H1 (cell line): ENCODE measurements at regions not wholly inside any gene's neighbourhood (a gene's known extent, or its start where the extent isn't known, plus 50 kb on each side); places are given as distances from the start of the nearest gene placed in this dataset.

Source experiments
- CTCF ChIA-PET: fragments of 300-600 bp; sonication (Branson Sonifier 250); formaldehyde crosslinking; loops from one replicate; lab custom pipeline; 2021; ENCODE audit not compliant: partially characterized antibody; lab: Charles Lee
- POLR2A ChIA-PET: fragments of 300-600 bp; sonication (Branson Sonifier 250); formaldehyde crosslinking; loops from one replicate; lab custom pipeline; 2021; ENCODE audit warnings: inconsistent platforms; ENCODE audit not compliant: partially characterized antibody; lab: Charles Lee
- DNase-seq, 2 experiments: peaks; one replicate each; pipeline versions ENCODE4 v3.0.0 to v3.0.0-alpha.2; 2010 to 2022; ENCODE audit warnings: low spot score in 2 of 2, low read depth in 1 of 2, mixed read lengths in 1 of 2
- FAIRE-seq: peaks from 2 replicates; lab custom pipeline; 2011; peaks lifted over from hg19 to GRCh38; lab: Jason Lieb, UNC
- H2AFZ ChIP-seq: 2 replicates; pipeline ENCODE4 v1.8.1; 2012; ENCODE audit warnings: low read length, inconsistent platforms
- H2AK5ac ChIP-seq: 2 replicates; pipeline ENCODE4 v1.6.1; 2013; ENCODE audit warnings: low read depth, low read length
- H2BK120ac ChIP-seq: replicated peaks from 2 replicates; pipeline ENCODE3; 2013; ENCODE audit warnings: low read depth, low read length, inconsistent platforms
- H2BK12ac ChIP-seq: 2 replicates; pipeline ENCODE4 v1.6.1; 2013; ENCODE audit warnings: low read depth, low read length
- H2BK15ac ChIP-seq: 2 replicates; pipeline ENCODE4 v1.6.1; 2013; ENCODE audit warnings: low read length
- H2BK20ac ChIP-seq: 2 replicates; pipeline ENCODE4 v1.6.1; 2013; ENCODE audit warnings: low read length
- H2BK5ac ChIP-seq: 2 replicates; pipeline ENCODE4 v1.6.1; 2013; ENCODE audit warnings: low read depth, low read length
- H3K14ac ChIP-seq: 2 replicates; pipeline ENCODE4 v1.6.1; 2013; ENCODE audit warnings: inconsistent platforms; ENCODE audit not compliant: insufficient read length
- H3K18ac ChIP-seq: 2 replicates; pipeline ENCODE4 v1.6.1; 2013; ENCODE audit warnings: low read length; ENCODE audit errors: extremely low read depth
- H3K23ac ChIP-seq: 2 replicates; pipeline ENCODE4 v1.6.1; 2013; ENCODE audit warnings: inconsistent platforms; ENCODE audit not compliant: insufficient read length
- H3K23me2 ChIP-seq: 2 replicates; pipeline ENCODE4 v1.6.1; 2013; ENCODE audit warnings: low read depth, low read length
- H3K27ac ChIP-seq: 2 replicates; pipeline ENCODE4 v1.6.1; 2011; ENCODE audit warnings: low read depth, low read length, inconsistent platforms
- H3K27me3 ChIP-seq, 4 experiments: replicated peaks in 1 of 4; 1 replicate in 1 of 4; 2 replicates in 3 of 4; pipeline versions ENCODE4 v1.6.1 to v1.8.1; 2011 to 2013; ENCODE audit warnings: low read length in 3 of 4, mild to moderate bottlenecking in 3 of 4, inconsistent platforms in 2 of 4, mixed read lengths in 2 of 4, moderate library complexity in 1 of 4; ENCODE audit not compliant: control insufficient read depth in 3 of 4, insufficient read depth in 3 of 4; ENCODE audit errors: extremely low read depth in 1 of 4
- H3K36me3 ChIP-seq, 4 experiments: 2 replicates each; pipeline versions ENCODE4 v1.6.1 to v1.8.1; 2011 to 2013; ENCODE audit warnings: mild to moderate bottlenecking in 4 of 4, low read length in 3 of 4, moderate library complexity in 2 of 4, control low read depth in 1 of 4, inconsistent platforms in 1 of 4; ENCODE audit not compliant: insufficient read depth in 4 of 4, control insufficient read depth in 2 of 4
- H3K4ac ChIP-seq: replicated peaks from 2 replicates; pipeline ENCODE3; 2013; ENCODE audit warnings: low read length, low read depth, mixed read lengths, inconsistent platforms; ENCODE audit not compliant: insufficient read length
- H3K4me1 ChIP-seq, 4 experiments: replicated peaks in 1 of 4; 1 replicate in 1 of 4; 2 replicates in 3 of 4; pipeline versions ENCODE4 v1.6.1 to v1.8.1; 2011 to 2013; ENCODE audit warnings: low read length in 3 of 4, inconsistent platforms in 2 of 4, mixed read lengths in 1 of 4; ENCODE audit not compliant: insufficient read depth in 4 of 4, control insufficient read depth in 3 of 4
- H3K4me2 ChIP-seq, 2 experiments: 2 replicates each; pipeline versions ENCODE4 v1.6.1 to v1.8.1; 2011 to 2013; ENCODE audit warnings: low read depth in 2 of 2, low read length in 2 of 2, control low read depth in 1 of 2, inconsistent platforms in 1 of 2, mild to moderate bottlenecking in 1 of 2; ENCODE audit not compliant: insufficient read depth in 1 of 2
- H3K4me3 ChIP-seq, 4 experiments: fragments of 200-600, 300-600 bp in 1 of 4; sonication (generic), shearing (Covaris generic), sonication (Bioruptor Twin) in 1 of 4; 2 replicates each; pipeline versions ENCODE4 v1.5.1 to v1.8.1; 2011 to 2016; ENCODE audit warnings: low read length in 4 of 4, low read depth in 3 of 4, control low read depth in 2 of 4, inconsistent platforms in 2 of 4, mild to moderate bottlenecking in 2 of 4, mixed read lengths in 1 of 4, moderate library complexity in 1 of 4; ENCODE audit not compliant: insufficient read depth in 2 of 4; ENCODE audit errors: extremely low read depth in 1 of 4
- H3K56ac ChIP-seq: replicated peaks from 2 replicates; pipeline ENCODE3; 2013; ENCODE audit warnings: low read depth, mild to moderate bottlenecking, mixed read lengths, low read length, inconsistent platforms; ENCODE audit not compliant: insufficient read length
- H3K79me1 ChIP-seq: 2 replicates; pipeline ENCODE4 v1.6.1; 2013; ENCODE audit warnings: low read depth, low read length, control low read depth
- H3K79me2 ChIP-seq, 2 experiments: 2 replicates each; pipeline versions ENCODE4 v1.6.1 to v1.8.1; 2012 to 2013; ENCODE audit warnings: low read length in 2 of 2, mild to moderate bottlenecking in 2 of 2, inconsistent platforms in 1 of 2; ENCODE audit not compliant: insufficient read depth in 2 of 2, control insufficient read depth in 1 of 2
- H3K9ac ChIP-seq, 4 experiments: replicated peaks in 1 of 4; 1 replicate in 1 of 4; 2 replicates in 3 of 4; pipeline versions ENCODE4 v1.6.1 to v1.8.1; 2011 to 2013; ENCODE audit warnings: low read depth in 3 of 4, low read length in 3 of 4, control low read depth in 2 of 4, mild to moderate bottlenecking in 2 of 4, moderate library complexity in 2 of 4, inconsistent platforms in 1 of 4; ENCODE audit errors: extremely low read depth in 1 of 4
- H3K9me3 ChIP-seq, 2 experiments: 2 replicates each; pipeline versions ENCODE4 v1.6.1 to v1.8.1; 2012 to 2013; ENCODE audit warnings: mild to moderate bottlenecking in 2 of 2, moderate library complexity in 2 of 2, control low read depth in 1 of 2, inconsistent platforms in 1 of 2, low read depth in 1 of 2, low read length in 1 of 2, mixed read lengths in 1 of 2; ENCODE audit not compliant: insufficient read depth in 2 of 2
- H4K20me1 ChIP-seq, 2 experiments: replicated peaks in 1 of 2; 2 replicates each; pipeline versions ENCODE3 to v1.8.1; 2011 to 2013; ENCODE audit warnings: inconsistent platforms in 2 of 2, low read length in 2 of 2, mild to moderate bottlenecking in 1 of 2; ENCODE audit not compliant: insufficient read depth in 2 of 2, control insufficient read depth in 1 of 2
- H4K5ac ChIP-seq: 2 replicates; pipeline ENCODE4 v1.6.1; 2013; ENCODE audit warnings: low read length, low read depth, mixed read lengths, inconsistent platforms; ENCODE audit not compliant: insufficient read length
- H4K8ac ChIP-seq: 2 replicates; pipeline ENCODE4 v1.8.0; 2013; ENCODE audit warnings: mild to moderate bottlenecking, moderate library complexity, low read length, inconsistent platforms; ENCODE audit not compliant: insufficient read depth; ENCODE audit errors: extremely low read depth
- H4K91ac ChIP-seq: replicated peaks from 2 replicates; pipeline ENCODE3; 2013; ENCODE audit warnings: low read length, mixed read lengths, inconsistent platforms; ENCODE audit not compliant: insufficient read length
- BACH1 ChIP-seq: IDR thresholded peaks from 2 replicates; pipeline ENCODE4 v1.6.1; 2012; ENCODE audit warnings: low read length, improper control_type of control experiment
- BCL11A ChIP-seq, 2 experiments: IDR thresholded peaks; one replicate each; pipeline ENCODE4 v1.6.1; 2011; ENCODE audit warnings: low read depth in 2 of 2, low read length in 2 of 2, mild to moderate bottlenecking in 2 of 2
- BRCA1 ChIP-seq: IDR thresholded peaks from 2 replicates; pipeline ENCODE4 v1.6.1; 2012; ENCODE audit warnings: low read depth, low read length, improper control_type of control experiment
- CREB1 ChIP-seq: IDR thresholded peaks from 2 replicates; pipeline ENCODE4 v1.6.1; 2012; ENCODE audit warnings: inconsistent platforms
- HDAC2 ChIP-seq, 2 experiments: fragments of 300-600 bp in 1 of 2; sonication (generic) in 1 of 2; IDR thresholded peaks; 2 replicates each; pipeline ENCODE4 v1.6.1; 2011 to 2012; ENCODE audit warnings: low read depth in 2 of 2, low read length in 2 of 2, mild to moderate bottlenecking in 2 of 2, moderate library complexity in 2 of 2, borderline replicate concordance in 1 of 2, inconsistent platforms in 1 of 2
- HDAC6 ChIP-seq: IDR thresholded peaks from one replicate; pipeline ENCODE4 v1.7.1; 2012; ENCODE audit warnings: low read depth, mild to moderate bottlenecking, inconsistent platforms, low read length, moderate library complexity
- KDM1A ChIP-seq: fragments of 200-600, 300-600 bp; sonication (generic); IDR thresholded peaks from 2 replicates; pipeline ENCODE4 v1.7.1; 2016; ENCODE audit warnings: mild to moderate bottlenecking, low read length, borderline replicate concordance
- KDM4A ChIP-seq: IDR thresholded peaks from one replicate; pipeline ENCODE4 v1.7.1; 2012; ENCODE audit warnings: low read depth, mild to moderate bottlenecking, moderate library complexity, low read length, inconsistent platforms; ENCODE audit not compliant: severe bottlenecking
- PHF8 ChIP-seq: fragments of 200-600 bp; sonication (generic); conservative IDR thresholded peaks from 2 replicates; pipeline ENCODE4 v1.7.1; 2012; ENCODE audit warnings: low read depth, mild to moderate bottlenecking, inconsistent platforms, low read length, moderate library complexity
- RXRA ChIP-seq: IDR thresholded peaks from 2 replicates; pipeline ENCODE4 v1.6.1; 2011; ENCODE audit warnings: low read depth, mild to moderate bottlenecking, low read length, moderate library complexity; ENCODE audit not compliant: insufficient read depth
- SIN3A ChIP-seq, 2 experiments: IDR thresholded peaks in 1 of 2; conservative IDR thresholded peaks in 1 of 2; 2 replicates each; pipeline ENCODE4 v1.6.1; 2011 to 2012; ENCODE audit warnings: low read length in 2 of 2, improper control_type of control experiment in 1 of 2, low read depth in 1 of 2, mild to moderate bottlenecking in 1 of 2
- SIRT6 ChIP-seq: IDR thresholded peaks from one replicate; pipeline ENCODE4 v1.7.1; 2012; ENCODE audit warnings: low read length, inconsistent platforms
- SUZ12 ChIP-seq: fragments of 200-600 bp; sonication (generic); IDR thresholded peaks from 2 replicates; pipeline ENCODE4 v1.6.1; 2012; ENCODE audit warnings: mild to moderate bottlenecking, inconsistent platforms, low read length, moderate library complexity, mixed read lengths
- WGBS, 2 experiments: shearing (Covaris generic) in 1 of 2; methylation state at CpG; one replicate each; pipeline versions ENCODE4 v1.1.6 to v1.1.7; 2013 to 2015; ENCODE audit warnings: low lambda C conversion rate in 2 of 2, mixed read lengths in 2 of 2, inconsistent platforms in 1 of 2, low coverage in 1 of 2, missing lambda C conversion rate in 1 of 2; ENCODE audit not compliant: insufficient replicate concordance in 2 of 2, insufficient coverage in 1 of 2, insufficient read length in 1 of 2; ENCODE audit errors: extremely low coverage in 1 of 2, missing lambda C conversion rate in 1 of 2; 5-methylcytosine and 5-hydroxymethylcytosine counted together

GRCh38 chr12:5203720-5204119, 160.0 kb downstream of the KCNA5 start:
- Histone ChIP-seq H3K4me1 (peaks cover 3 to 22% (median 10%) of the 10 kb centered on the region in 4 experiments; a peak in 5 of 7 replicates), H2AK5ac (no peak overlapping the region), H3K23ac (no peak overlapping the region), H2BK20ac (no peak overlapping the region), H2BK12ac (no peak overlapping the region), H3K4me3 (peak overlapping the region in 1 of 4 experiments; percentile 12; a peak in 1 of 8 replicates), H4K91ac (no peak overlapping the region), H2BK120ac (no peak overlapping the region), H3K23me2 (no peaks in the 10 kb centered on the region), H3K79me2 (no peaks in the 10 kb centered on the region), H2BK15ac (no peak overlapping the region), H4K5ac (no peak overlapping the region), H3K27ac (no peak overlapping the region), H3K79me1 (no peaks in the 10 kb centered on the region), H2AFZ (no peak overlapping the region), H4K20me1 (peaks cover 0 to 1% of the 10 kb centered on the region in 2 experiments), H3K4me2 (peak overlapping the region; percentile 10 to 21; a peak in 2 of 4 replicates), H3K18ac (no peak overlapping the region), H3K9ac (no peak overlapping the region), H3K56ac (no peak overlapping the region), H3K9me3 (no peaks in the 10 kb centered on the region), H3K27me3 (no peaks in the 10 kb centered on the region; a peak in 1 of 7 replicates), H4K8ac (no peak overlapping the region), H2BK5ac (no peak overlapping the region), H3K4ac (no peak overlapping the region), H3K14ac (no peak overlapping the region), H3K36me3 (no peaks in the 10 kb centered on the region)
- DNase-seq (no peak), FAIRE-seq (no peak)
- POLR2A ChIA-PET: interaction anchor here (0.7 to 1.4 kb wide), 6 partner anchors 29 to 232 kb away, joined by 3 read pairs; partner anchors contain the start of gene NTF3
- TF ChIP-seq CREB1 (no peak), SIRT6 (no peak), HDAC2 (IDR thresholded peaks at IDR 0.05; ENCODE audit: borderline replicate concordance in 1 of 2, low read depth in 2 of 2, low read length in 2 of 2) (no peak), BACH1 (no peak), SIN3A (conservative IDR thresholded peaks at IDR 0.05 in 1 of 2, IDR thresholded peaks at IDR 0.05 in 1 of 2; ENCODE audit: low read depth in 1 of 2, low read length in 2 of 2) (no peak), KDM1A (no peak), SUZ12 (no peak), BRCA1 (no peak), HDAC6 (no peak), RXRA (no peak), BCL11A (IDR thresholded peaks at IDR 0.05; ENCODE audit: low read depth in 2 of 2, low read length in 2 of 2) (no peak), PHF8 (no peak), KDM4A (no peak)
- WGBS, 2 experiments: 92% methylated on average over 4 of the region's 4 CpGs; no CpG with 5 or more reads in 1 of the 2 experiments
- CTCF ChIA-PET: interaction anchor here (0.7 to 9.4 kb wide), 4 partner anchors 10 to 593 kb away, joined by 3 to 112 read pairs (median 6); partner anchors contain the start of gene NTF3
